HUDEP-2 (cell line): ENCODE measurements at regions not wholly inside any gene's neighbourhood (a gene's known extent, or its start where the extent isn't known, plus 50 kb on each side); places are given as distances from the start of the nearest gene placed in this dataset.

ENCODE experiments used
- DNase-seq, 76 experiments: peaks; one replicate each; lab custom pipeline; 2025; ENCODE audit not compliant: unreplicated experiment in 76 of 76; lab: John Stamatoyannopoulos, UW

DNA sequence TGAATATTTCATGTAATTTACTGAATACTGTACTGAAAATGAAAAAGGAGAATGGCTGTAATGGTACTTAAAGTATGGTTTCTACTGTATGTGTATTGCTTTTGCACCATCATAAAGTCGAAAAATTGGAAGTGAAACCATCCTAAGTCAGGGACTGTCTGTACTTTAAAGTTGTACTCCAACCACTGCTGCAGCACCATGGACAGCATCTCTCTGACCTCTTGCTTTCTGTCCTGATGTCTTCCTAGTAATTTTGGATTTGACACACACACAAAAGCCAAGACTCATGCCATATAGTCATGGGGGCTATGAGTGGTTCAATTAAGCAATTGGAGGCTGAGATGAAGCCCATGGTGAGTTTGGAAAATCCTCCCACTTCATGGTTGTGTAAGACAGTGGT, 256.3 kb upstream of the PKDCC start:
- peak in 10 of 76 experiments; percentile 3 to 23 (median 8) for DNase-seq

DNA sequence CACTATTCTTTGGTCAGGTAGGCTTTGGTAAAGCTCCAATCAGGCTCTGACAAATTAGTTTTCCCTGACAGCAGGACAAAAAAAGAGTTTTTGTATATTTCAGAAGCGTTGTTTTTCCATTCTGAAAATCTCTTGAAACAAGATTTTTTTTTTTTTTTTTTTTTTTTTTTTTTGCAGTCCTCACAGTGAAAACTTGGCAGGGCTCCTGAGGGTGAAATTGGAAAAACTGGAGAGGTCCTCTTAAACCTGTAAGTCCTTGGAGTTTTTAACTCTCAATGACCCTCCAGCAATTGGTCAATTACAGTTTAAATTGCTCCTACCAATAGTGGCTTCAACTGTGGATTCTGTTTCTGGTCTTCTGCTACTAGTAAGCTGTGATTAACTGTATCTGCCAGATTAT, 244.5 kb upstream of the PKDCC start:
- no peak for DNase-seq

DNA sequence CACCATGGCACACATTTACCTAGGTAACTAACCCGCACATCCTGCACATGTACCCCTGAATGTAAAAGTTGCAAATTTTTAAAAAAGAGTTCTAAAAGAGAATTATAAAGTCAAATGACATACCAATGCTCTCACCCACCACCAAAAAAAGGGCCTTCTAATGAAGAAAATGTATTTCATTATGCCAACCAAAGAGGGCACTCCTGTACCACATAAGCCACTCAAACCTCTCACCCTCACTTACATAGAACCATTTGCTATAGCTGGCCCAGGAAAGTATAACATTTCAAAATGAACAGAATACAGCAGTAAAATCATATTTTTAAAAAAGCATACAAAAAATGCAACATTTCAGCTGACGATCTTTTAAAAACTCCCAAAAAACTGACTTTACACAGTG, 241.5 kb upstream of the PKDCC start:
- DNase-seq: no peak

DNA sequence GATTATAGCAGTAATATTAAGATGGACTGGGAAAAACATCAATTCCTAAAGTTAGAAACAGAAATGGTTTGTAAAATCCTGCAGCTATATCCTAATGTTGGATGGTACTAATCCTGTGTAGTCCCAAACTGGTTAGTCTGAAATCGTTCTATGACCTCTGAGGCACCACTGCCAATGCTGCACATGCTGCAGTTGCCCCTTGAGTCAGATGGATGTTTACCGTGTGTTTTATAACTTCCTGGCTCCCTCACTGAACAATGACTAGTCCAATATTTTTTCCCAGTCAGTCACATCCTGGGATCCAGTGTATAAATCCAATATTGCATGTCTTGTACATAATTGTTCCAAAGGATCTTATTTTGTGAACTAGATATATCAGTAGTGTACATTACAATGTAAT, 226.7 kb upstream of the PKDCC start:
- no peak for DNase-seq

DNA sequence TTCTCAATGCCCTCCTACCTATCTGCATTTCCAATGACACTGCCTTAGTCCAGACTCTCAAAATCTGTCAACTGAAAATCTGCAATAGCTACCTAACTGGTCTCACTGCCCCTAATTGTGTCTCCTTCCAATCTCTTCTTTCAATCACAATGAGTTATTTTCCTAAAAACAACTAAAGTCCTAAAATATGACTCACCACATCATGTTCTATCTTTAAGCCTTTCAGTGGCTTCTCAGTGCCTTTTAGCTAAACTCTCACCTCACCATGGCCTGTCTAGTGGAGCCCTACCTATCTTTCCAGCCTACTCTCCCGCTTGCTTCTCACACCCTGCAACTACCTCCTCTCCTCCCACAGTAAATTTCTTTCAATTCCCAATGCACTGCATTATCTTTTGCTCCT, 220.9 kb upstream of the PKDCC start:
- no peak for DNase-seq

DNA sequence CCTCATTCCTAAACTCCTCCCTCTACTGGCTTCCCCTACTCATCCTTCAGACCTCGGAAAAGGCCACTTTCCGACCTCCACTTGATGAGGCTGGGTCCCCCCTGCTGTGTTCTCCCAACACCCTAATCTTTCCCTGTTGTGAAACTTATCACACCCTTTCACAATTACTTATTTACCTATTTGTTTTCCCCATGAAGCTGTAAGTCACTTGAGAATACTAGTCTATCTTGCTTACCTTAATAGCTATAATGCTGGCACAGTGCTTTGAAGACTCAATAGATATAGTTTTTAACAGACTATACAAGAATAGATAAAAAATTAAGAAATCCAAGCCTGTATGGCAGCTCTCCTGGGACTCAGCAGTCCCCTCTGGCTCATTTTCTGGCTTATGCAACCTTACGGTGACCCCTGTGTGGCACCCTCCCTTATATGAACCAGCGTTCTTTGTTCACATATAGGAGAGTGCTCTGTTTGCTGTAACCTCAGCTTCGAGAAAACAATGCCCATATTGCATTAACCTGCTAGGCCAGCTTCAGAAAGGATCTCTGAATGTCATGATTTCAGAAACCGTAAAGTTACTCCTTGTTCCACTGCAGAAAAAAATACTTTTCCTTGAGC, 220.4 kb upstream of the PKDCC start:
- DNase-seq: no peak

DNA sequence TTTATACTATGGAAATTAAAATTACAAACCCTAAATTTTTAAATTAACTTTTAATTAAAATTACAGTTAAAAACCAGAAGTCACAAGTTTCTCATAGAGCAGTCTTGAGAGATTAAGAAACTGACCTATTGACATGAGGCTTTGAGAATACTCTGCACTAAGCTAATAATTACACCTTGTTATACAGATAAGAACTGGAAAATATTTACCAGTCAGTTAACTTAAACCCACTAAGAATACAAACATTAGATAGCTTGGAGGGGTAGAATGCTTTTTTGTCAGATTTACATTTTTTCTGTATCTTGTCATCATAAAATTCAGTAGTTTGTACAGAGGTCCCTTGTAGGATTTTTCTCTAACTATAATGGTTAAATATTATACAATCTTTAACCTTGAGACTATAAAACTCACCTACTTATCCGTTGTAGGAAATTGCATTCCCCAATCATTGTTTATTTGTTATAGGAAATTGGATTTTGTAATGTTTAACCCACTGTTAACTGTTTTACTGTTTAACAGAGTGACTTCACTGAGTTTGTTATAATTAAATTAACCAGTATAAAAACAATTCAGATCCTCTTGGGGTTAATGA, 219.7 kb upstream of the PKDCC start:
- DNase-seq: no peak

DNA sequence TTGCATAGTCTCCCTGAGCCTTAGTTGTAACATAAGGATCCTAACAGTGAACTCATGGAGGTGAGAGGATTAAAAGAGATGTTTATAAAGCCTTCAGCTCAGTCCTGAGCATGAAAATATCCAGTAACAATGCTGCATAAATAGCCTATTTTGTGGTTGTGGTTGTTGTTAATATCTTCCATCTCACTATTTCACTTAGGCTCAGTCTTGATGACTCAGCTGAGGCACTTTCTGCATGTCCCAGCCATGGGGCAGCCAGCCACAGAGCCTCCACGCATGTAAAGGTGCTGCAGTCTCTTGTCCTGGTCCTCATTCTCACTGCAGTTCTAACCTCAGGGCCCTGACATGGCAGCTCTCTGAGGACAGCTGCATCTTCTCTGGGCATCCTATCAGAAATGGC, 218.8 kb upstream of the PKDCC start:
- no peak for DNase-seq

DNA sequence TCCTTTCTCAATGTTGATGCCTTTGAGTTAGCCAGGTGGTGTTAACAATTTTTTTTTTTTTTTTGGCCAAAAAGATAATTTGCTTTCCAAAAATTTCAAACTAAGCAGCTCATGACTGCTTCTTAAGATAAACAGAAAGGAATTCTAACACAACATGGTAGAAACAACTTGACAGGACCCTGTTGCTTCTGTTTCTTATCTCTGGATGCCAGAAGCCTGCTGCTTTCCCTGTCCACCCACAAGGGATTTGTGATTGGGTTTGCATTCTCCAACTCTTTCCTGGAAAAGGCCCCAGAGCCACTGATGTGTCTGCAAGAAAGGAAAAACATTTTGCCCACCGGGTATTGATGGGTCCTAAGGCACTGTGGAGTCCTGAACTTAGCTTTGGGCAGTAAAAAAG, 217.2 kb upstream of the PKDCC start:
- DNase-seq: no peak

DNA sequence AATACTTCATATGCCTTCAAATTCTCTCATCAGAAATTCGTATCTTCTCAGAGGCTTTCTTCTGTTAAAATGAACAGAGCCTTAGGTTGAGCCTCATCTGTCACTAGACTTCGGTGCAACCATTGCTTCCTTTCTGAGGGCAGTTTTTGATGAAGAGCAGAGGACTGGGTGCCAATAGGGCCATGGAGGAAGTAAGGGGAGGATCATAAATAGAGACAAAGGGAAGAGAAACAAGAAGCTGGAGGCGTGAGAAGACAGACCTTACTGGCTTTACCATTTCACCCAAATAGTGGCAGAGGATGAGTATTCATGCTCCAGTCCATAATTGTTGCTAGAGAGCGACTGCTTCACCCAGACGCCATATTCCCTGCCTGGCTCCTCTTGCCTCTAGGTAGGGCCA, 215.6 kb upstream of the PKDCC start:
- DNase-seq: no peak

DNA sequence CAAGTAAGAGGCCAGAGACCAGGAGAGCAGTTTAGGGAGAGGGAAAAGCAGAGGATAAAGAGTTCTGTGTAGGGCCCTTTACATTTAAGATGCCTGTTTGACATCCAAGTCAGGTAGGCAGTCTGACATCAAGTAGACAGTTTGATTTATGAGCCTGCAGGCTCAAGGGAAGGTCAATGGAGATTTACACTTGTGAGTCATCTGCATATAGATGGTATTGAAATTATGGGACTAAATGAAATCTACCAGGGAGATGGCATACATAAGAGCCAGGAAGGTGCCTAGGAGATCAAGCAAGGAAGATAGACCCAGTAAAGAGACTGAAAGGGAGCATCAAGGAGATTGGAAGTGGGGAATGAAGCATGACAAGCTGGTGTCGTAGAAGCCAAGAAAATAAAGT, 212.4 kb upstream of the PKDCC start:
- DNase-seq: no peak

DNA sequence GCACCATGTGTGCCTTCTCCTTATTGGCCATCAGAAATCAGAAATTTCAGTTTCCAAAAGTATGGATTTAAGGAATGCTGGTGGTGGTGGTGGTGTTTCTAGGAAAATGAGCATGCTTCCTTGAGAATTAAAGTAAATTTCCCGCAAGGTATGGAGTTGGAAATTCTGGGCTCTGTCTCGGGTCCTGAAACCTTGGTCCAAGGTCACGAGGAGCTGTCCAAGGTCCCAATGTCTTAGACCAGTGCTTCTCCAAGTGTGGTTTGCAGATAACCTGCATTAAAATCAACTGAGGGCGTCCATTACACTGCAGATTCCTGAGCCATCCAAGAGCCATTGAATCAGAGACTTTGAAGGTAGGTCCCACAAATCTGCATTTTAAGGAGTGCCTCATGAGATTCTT, 210.9 kb upstream of the PKDCC start:
- DNase-seq: peak in 16 of 76 experiments; percentile 0 to 38 (median 4)

DNA sequence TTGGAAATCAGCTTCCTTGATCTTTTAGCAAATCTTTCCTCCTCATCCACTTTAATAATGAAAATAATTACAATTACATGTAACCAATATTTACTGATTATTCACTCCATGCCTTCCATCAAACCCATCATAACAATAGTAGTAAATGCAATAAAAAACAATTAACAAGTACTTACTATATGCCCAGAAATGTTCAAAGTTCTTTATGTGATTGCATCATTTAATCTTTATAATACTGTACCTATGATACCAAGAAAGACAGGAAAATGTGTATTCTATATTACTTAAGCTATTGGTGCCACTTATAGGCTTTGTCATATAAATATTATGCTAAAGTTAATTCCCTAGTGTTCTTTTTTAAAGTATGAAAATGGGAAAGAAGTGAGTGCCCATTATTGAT, 210.2 kb upstream of the PKDCC start:
- DNase-seq: no peak

DNA sequence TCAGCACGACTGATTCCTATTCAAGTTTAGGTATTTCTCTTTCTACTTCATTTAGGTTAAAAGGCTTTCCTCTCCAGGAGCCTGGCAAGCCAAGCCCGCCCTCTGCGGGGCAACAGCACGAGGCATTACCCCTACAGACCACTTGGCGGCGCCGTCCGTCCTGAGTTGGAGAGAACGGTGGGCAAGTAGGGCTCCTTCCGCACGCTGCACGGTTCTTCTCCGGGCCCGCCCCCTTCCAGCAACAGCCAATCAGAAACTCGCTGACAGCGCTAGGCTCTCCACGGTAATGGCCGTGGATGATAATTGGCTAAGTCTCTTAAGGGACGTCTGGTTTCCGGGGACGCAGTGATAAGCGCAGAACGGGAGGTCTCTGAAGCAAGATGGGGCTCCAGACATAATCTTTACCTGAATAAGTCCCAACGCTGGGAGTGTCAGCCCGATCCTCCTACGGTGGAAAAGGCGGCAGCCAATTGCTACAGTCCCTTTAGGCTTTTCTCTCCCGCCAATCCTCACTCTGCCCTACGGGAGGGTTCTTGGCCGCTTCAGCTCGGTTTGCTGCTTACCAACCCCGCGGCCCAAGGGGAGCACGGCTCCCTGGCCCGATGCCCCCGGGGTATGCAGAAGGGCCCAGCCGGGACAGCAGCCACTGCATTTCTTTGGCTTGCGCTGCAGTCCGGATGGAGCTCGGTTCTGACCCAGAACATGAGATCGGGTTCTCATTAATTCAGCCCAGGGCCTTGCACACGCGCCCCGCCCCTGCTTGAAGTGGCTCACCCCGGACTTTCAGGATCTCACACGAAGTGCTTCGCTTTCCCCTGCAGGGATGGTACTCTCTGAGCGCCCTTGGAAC, 206.9 kb upstream of the PKDCC start:
- DNase-seq: peak in 73 of 76 experiments; percentile 4 to 85 (median 66)

DNA sequence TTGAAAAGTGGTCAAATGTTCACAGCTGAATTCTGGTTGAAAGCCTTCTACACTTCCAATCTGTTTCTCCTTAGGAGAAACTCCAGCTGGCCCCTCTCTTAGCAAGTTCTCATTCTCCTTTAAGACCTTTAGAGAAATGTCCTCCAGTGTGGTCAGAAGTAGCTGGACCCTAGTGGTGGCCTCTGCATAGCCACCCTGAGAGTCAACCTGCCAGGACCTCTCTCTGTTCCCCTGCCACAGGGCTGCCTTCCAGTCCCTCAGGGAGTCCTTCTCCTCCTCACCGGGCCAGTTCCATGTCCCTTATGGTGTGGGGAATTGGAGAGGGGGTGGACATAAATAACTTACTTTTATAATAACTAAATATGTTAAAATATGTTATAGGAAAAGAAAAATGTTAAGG, 200.9 kb upstream of the PKDCC start:
- no peak for DNase-seq

DNA sequence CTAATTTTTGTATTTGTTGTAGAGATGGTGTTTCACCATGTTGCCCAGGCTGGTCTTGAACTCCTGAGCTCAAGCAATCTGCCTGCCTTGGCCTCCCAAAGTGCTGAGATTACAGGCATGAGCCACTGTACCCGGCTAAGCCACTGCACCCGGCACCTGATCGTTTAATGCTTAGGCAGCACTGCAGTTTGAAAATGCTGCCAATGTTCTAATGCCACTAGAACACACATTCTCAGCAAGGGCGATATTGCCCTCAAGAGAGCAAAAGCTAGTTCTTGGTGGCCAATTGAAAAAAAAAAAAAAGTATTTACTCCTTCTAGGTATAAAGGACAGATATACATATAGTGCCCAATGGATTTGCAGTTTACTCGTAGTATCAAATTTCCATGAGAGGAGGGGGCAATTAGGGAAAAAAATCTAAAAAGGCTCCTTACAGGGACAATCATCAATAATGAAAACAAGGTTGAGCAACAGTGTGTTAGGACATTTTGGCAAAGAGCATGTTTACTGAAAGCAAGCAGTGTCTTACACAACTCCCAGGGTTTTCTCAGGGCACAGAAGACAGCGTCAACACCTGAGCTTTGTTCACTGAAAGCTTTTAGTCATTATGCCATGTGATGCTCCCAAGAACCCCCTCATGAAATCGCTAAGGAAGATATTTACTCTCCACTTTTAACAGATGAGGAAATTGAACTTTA, 199.9 kb upstream of the PKDCC start:
- DNase-seq: no peak

DNA sequence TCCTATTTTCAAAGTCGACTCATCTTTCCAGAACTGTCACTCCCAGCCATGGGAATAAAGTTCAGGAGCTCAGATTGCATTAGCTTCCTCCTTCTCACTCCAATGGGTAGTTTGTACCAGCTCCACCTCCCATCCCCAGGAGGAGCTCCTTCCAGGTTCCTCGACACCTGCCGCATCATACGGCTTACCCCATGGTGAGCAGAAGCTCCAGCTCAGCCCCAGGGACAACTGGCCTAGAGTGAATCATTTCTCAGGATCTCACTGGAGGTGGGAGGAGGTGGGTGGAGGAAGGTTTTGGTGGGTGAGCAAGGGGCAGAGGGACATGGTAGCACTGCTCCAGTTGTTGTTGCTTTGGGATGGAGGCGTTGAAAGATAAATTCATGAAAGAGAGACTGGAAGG, 196.3 kb upstream of the PKDCC start:
- DNase-seq: no peak

DNA sequence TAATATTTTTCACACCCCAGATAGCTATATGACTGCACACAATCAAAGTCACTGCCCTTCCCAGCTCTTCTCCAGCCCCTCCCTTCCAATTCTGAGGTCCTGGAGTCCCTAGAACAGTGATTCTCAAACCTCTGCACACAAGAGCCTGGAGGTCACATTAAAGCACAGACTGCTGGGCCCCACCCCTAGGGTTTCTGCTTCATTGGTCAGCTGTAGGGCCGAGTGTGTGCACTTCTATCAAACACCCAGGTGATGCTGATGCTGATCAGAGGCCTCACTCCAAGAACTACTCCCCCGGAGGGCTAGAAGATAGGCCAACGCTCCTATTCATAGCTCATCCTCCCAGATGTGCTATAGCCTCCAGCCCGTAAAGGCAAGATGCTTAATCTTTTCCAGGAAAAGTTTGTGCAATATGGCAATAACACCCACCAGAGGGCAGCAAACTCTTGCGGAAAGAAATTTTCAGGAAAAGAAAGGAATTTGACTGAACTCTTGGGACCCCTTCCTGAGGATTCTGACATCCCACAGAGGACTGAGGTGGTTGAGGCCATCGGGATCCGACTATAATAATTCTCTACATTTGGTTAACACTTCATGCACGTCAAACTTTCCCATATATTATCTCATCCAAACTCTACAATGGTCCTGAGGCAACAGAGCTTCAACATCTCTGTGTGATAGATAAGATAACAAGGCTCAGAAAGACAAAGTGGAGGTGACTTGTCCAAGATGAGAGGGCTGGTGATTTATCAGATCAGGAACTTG, 194.2 kb upstream of the PKDCC start:
- DNase-seq: peak in 11 of 76 experiments; percentile 1 to 15 (median 4)

DNA sequence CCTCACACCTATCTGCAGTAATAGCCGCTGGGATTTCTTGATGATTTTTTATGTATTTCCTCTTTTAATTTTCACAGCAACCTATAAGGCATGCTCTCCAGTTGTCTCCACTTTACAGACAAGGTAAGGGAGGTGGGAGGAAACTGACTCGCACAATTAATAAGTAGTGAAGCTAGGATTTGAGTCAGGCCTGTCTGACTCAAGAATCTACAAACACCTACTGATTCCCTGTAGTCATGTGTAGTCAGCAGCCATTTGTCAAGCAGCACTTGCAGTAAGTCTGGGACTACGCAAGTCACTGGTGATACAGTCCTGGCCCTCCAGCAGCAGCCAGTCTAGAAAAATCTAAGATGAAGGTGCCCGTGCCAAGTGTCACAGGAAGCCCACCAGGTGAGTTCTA, 193.6 kb upstream of the PKDCC start:
- no peak for DNase-seq

DNA sequence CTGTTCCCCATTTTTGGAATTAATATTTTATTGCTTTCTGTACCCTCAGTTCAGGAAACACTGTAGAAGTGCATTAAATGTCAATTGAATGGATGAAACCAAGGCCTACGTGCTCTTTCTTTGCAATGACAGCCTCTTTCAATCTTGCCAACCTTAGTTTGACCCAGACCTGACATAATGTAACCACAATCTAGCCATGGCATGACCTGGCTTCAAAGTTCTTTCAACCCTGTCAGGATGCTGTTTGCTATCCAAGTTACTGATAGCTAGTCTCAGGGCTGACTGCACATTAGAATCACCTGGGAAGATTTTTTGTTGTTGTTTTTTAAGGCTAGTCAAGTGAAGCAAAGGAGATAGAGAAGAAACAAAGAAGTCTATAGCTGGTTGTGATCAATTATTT, 190.9 kb upstream of the PKDCC start:
- no peak for DNase-seq
